ACHN (cell line): ENCODE measurements at regions not wholly inside any gene's neighbourhood (a gene's known extent, or its start where the extent isn't known, plus 50 kb on each side); places are given as distances from the start of the nearest gene placed in this dataset.

Source experiments
- DNase-seq: peaks from one replicate; pipeline ENCODE4 v3.0.0-alpha.2; 2015
- in situ Hi-C: cut with HindIII; loops from 2 replicates; pipeline ENCODE4 v1.10.0; 2017; ENCODE audit warnings: low sequenced_read_pairs, low pct_ligation_motif_present, low pct_unique_long_range_greater_than_20kb

DNA sequence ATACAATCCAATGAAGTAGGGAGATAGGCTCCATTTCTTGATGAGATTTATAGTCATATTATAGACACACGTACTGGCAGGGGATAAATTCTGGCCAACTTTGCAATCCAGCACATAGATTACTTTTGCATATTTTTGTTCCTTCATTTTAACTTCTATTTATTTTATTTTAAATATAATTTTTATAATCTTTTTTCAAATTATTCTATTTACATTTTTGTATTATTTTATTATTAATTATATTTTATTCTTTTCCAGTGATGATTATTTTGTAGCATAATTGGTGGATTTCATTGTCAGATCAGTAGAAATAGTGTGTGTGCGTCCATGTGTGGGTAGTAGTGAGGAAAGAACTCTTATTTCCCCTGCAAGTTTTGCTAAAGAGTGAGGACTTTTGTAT lies 980.1 kb upstream of the TYRP1 start:
- in situ Hi-C loops, result no loop called here
- DNase-seq, result no peak

DNA sequence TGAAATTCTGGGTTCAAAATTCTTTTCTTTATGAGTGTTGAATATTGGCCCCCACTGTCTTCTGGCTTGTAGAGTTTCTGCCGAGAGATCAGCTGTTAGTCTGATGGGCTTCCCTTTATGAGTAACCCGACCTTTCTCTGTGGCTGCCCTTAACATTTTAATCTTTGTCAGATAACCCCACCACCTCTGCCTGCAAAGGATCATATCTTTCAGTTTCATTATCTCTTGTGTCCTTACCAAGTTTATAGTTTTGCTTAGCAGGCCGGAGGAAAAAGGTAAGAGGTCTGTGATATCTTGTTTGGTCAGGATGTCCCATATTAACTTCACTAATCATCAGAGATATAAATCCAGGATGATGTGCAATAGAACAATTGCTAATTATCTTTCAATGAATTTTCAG lies 970.2 kb upstream of the TYRP1 start:
- in situ Hi-C loops, result no loop called here
- DNase-seq, result no peak

DNA sequence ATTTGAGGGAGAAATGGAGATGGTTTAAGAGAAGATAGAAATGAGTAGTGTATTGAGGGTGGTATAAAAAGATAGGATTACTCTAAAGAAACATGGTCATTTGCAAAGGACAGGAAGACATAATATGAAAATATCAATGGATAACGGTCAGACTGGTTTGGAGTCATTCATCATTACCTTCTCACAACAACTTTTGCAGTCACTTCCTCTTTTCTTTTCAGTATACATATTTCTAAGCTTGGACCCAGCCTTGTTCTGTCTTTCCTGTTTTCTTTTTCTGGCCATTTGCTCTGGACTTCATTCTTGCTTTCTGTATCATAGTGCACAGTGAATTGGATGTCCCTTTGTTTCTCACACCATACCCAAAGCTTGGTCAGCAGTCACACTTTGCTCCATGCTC lies 966.5 kb upstream of the TYRP1 start:
- in situ Hi-C loops, result no loop called here
- no peak for DNase-seq

DNA sequence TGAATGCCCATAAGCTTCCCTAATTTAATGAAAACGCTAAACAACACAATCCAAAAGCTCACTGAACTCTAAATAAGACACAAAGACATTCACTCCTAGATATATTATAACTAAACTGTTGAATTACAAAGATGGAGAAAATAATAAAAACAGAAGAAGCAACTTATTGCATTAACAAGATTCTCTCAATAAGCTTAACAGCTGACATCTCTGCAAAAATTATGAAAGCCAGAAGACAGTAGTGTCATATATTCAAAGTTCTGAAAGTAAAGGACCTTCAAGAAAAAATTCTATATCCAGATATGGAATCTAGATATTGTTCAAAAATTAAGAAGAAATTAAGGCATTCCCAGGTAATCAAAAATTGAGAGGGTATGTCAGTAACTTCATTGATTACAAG lies 957.8 kb upstream of the TYRP1 start:
- in situ Hi-C loops, result no loop called here

DNA sequence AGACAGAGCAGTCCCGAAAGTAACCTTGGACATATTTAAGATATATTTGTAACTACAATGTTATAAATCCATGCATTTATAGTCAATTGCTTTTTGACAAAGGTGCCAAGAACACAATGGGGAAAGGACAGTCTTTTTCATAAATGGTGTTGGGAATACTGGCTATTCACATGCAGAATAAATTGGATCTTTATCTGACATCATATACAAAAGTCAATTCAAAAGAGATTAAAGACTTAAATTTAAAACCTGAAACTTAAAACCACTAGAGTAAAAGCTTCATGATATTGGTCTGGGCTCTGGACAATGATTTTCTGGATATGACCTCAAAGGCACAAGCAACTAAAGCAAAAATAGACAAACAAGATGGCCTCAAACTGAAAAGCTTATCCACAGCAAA lies 950.7 kb upstream of the TYRP1 start:
- DNase-seq, result no peak
- in situ Hi-C loops, result no loop called here

More for the DNA sequence above, 957.8 kb upstream of the TYRP1 start:
- DNase-seq, result no peak

DNA sequence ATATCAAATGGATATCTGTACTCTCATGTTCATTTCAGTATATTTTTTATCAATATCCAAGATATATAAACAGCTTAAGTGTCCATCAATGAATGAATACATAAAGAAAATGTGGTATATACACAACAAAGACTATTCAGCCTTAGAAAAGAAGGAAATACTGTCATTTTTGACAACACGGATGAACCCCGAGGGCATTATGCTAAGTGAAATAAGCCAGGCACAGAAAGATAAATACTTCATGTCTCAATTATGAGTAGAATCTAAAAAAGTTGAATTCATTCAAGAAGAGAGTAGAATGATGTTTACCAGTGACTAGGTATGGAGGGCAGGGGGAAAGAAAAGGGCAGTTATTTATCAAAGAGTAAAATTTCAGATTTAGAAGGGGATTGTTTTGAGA lies 949.8 kb upstream of the TYRP1 start:
- in situ Hi-C loops, result no loop called here
- no peak for DNase-seq

DNA sequence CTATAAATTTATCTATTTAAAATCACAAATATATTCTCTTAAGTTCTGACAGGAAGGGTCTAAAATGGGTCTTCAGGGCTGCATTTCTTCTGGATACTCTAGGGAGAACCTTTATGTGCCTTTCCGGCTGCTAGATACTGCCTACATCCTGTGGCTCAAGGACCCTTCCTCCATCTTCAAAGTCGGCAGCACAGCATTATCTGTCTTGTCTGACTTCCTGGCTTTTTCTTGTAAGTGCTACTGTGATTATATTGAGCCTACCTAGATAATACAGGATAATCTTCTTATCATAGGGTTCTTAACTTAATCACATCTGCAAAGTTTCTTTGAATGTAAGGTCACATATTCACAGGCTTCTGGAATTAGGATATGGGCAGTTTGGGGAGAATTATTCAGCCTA lies 943.8 kb upstream of the TYRP1 start:
- no peak for DNase-seq

DNA sequence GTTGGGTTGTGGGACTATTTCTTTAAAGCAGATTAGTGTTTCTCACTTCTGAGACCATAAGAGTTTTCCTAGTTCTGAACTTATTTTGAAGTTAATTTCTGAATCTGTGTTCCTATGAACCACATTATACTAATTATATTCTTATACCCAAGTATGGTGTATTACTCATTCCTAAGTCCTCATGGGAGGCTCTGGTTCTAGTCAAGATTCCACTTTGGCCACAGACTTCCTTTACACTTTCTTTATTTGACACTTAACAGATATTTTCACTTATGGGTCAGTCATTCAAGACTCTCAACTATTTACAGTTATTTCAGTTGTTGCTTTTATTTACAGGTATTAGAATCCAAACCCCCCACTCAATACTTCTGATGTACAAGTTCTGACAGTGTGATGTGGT lies 937.2 kb upstream of the TYRP1 start:
- in situ Hi-C loops, result no loop called here
- no peak for DNase-seq

More for the DNA sequence above, 943.8 kb upstream of the TYRP1 start:
- in situ Hi-C loops, result no loop called here

DNA sequence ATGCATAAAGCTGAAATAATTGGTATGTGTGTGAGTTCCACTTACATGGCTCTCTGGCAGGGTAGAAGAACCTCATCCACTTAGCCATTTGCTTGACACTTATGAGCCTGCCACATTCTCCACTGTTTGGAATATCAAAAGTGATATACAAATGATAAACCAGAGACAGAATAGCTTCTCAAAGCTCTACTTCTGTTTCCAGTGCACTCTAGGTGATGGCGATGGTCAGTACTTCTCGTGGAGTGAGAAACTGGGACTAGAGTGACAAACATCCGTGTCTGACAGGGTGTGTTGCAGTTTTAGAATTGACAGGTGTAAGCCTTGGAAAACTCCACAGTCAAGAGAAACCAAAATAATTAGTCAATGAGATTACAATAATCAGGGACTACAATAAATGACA lies 935.8 kb upstream of the TYRP1 start:
- in situ Hi-C loops, result no loop called here
- DNase-seq, result no peak

DNA sequence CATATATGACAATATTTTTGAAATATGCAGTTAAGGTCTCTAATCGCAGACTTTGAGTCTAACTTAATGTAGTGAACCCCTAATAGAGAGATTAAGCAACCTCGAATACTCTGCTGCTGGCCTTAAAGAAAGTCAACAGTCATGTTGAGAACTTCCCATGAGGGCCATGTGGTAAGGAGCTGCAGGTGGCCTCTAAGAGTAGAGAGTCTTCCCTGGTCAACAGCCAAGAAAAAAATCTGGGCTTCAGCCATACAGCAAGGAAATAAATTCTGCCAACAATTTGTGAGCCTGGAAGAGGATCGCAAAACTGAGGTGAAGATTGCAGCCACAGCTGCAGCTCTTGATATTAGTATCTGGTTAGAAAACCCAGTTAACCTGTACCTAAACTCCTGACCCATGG lies 935.2 kb upstream of the TYRP1 start:
- DNase-seq, result no peak
- in situ Hi-C loops, result no loop called here

DNA sequence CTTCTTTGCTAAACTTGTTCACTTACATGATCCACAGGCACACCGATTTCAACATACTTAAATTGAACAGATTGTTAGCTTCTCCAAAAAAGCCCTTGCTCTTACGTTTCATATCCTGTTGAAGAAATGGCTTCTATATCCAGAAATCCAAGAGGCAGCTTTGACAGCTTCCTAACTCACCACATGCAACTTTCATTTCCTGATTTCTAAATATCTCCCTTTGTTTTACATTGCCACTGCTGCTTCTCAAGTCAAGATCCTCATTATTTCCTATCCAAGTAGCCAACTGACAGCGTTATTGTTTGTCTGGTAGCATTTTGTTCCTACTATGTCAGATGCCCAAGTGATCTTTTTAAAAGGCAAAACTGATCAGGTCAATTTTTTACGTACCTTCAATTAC lies 913.2 kb upstream of the TYRP1 start:
- in situ Hi-C loops, result no loop called here
- DNase-seq, result no peak

DNA sequence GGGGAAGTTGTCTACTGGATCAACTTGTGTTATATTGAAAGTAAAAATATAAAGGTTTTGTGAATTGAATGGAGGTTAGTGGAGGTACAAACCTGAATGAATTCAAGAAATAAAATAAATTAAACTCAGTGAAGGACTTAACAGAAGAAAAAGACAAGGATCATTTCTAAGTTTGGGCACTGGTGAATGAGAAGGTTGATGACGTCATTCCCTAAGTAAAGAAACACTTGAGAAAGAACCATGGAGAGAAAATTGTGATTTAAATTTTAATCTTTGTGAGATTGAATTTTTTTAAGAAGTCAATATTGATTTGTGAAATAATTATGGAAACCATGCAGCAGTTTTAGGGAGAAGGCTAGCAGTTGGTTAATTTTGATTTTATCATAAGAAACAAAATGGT lies 900.3 kb upstream of the TYRP1 start:
- in situ Hi-C loops, result no loop called here
- no peak for DNase-seq

DNA sequence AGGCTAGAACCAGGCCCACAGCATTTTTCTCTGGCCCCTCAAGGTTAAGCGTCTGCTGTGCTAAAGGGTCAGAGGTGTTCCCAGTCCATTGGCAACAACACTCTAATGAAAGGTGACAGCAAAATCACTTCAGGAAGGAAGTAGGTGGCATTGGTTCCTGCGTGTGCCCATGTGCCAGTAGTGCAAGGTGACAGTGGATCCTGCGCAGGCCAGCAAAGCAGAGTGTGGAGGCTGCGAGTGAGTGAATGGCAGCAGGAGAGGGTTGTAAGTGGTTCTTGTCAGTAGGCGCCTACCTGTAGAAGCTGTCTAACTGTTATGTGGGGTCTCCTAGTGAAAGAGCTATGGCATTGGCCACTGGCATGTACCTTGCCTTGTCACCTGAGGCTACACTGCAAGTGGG lies 898.2 kb upstream of the TYRP1 start:
- in situ Hi-C loops, result no loop called here

DNA sequence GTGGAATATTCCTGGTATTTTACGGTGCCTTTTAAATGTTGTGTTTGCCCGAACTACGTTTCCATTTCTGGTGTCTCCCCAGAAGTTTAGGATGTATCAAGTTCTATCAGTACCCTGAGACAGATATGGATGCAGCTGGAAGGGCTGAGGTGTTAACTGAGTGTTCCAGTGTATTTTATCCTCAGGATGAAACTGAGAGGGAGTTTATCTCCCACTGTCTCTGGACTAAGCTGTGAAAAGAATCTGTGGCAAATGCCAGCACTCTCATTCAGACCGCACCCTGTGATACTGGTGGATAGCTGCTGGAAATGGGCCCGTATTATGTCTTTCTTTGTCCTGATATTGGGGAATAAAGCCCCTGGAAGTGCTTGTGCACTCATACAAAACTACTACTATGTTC lies 887.2 kb upstream of the TYRP1 start:
- in situ Hi-C loops, result no loop called here
- no peak for DNase-seq

More for the DNA sequence above, 898.2 kb upstream of the TYRP1 start:
- no peak for DNase-seq

DNA sequence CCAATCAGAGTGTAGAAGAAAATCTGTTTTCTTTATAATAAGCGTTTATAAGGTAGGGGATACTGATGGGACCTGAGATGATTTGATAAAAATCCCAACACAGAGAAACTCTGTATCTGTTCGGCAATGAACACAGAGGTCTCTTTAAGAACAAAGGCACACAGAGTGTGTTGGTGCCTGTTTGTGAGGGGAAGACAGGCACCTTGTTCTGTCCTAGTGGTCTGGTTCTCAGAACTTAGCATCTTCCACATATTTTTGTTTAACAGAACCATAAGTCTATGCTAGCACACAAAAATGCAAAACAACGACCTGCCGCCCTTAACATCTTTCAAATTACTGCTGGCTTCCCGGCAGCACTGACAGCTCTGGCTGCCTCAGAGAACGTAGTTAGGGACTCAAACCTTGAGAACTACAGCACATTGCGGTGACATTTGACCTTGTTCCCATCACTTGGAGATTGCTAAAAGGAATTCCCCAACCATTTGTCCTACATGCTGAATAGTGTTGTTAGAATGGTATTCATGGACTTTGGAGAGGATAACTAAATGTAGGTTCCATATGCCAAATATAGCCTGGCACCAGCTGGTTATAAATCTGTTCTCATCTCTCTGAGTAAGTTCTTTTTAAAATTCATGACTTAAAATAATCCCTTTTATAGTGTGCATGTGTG lies 871.7 kb upstream of the TYRP1 start:
- in situ Hi-C loops, result no loop called here
- no peak for DNase-seq

DNA sequence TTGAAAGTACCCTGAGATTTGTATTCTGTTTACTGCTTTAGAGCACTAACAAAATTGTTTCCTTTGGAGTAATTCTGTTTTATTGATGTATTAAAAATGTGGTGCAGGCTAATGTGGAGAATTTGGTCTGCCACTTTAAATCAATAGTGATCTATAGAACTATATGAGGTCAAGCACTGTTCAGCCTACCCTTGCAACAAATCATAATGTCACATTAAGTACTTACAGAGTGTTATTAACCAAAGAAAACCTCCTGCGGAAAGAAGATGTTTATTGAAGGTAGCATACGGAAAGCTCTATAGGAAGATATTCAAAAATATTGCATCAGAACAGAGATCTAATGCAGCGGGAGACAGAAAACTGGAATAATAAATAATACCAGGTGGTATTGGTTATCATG lies 865.0 kb upstream of the TYRP1 start:
- in situ Hi-C loops, result no loop called here
- DNase-seq, result no peak

DNA sequence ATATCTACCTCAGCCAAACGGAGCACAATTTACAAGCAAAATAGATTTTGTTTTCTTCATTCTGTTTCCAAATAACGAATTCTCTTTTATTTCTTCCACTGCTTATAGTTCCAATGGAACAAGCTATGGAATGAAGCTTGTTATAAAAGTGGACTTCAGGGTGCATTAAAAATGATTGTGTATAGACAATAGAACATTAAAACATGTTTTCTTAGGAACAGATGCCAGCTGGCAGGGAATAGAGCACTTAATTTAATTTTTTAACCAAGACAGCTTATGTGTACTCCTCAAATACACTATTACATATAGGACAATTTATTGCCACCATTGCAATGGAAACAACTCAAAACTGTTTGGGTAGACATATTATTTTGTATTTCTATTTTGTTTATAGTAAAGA lies 860.1 kb upstream of the TYRP1 start:
- no peak for DNase-seq
- in situ Hi-C loops, result no loop called here

DNA sequence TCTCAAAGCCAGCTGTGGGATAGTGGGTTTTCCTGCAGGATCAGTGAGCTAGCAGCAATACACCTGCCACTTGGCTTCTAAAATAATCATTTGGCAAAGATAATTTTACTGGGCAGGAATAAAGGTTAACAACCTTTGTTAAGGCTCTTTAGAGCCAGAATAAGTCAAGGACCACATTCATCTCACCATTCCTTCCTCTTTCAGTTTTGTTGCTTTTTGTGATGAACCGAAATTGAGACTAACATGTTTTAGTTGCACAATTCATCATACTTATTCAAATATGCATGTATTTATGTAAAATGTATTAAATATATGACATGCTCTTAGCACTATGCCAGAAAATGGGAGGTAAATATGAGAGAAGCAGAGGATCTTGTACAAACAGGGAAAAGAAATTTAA lies 824.4 kb upstream of the TYRP1 start:
- in situ Hi-C loops, result no loop called here
- DNase-seq, result no peak

DNA sequence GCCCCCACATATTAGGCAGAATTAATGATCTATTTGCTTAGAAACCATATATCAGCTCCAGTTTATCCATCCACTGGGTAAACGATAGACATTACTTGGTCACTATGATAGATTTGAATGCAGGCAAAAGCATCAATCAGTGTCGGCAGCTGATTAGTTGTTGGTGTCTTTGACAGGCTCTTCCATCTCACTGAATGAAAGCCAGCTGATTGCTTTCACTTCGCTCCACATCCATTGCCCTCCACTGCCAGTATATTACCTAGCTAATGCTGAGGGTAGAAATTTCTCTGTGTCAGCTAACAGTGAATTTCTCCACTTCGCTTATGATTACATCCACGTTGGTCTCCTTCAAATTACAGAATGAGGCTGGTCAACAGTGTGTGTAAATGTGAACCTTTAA lies 821.3 kb upstream of the TYRP1 start:
- DNase-seq, result no peak
- in situ Hi-C loops, result no loop called here

DNA sequence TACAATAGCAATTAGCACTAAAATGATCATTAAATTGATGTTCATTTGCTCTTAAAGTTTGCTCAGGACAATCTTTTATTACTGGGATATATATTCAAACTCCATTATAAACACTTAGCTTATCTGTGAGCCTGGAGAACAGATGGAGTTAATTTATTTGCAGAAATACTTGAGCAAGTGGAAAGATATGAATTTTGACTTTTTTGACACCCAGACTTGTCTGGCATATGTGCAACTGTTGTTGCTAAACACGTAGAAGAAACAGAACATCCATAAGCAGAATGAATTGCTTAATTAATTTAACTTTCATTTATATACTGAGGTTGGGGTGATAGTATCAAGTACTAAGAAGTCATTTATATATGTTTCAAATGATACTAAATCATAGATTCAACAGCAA lies 820.7 kb upstream of the TYRP1 start:
- in situ Hi-C loops, result no loop called here
- no peak for DNase-seq

DNA sequence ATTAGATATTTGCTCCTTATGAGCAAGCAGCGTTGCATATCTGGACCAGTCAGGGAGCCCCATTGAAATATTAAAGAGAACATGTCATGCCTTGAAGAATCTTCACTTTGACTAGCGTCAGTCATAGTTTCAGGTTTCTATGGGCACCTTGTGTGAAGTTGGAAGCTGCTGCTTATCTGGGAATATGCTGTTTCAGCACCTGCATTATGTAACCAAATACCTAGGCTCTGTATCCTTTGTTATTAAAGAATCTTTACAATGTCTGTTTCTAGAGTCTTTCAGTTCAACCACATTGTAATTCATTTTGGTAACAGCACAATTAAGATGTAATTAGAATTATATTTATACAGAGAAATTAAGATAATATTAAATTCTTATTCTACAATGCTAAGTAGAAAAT lies 818.8 kb upstream of the TYRP1 start:
- in situ Hi-C loops, result no loop called here
- no peak for DNase-seq
